ENCODE measurements at regions not wholly inside any gene's neighbourhood (a gene's known extent, or its start where the extent isn't known, plus 50 kb on each side); places are given as distances from the start of the nearest gene placed in this dataset.

DNA sequence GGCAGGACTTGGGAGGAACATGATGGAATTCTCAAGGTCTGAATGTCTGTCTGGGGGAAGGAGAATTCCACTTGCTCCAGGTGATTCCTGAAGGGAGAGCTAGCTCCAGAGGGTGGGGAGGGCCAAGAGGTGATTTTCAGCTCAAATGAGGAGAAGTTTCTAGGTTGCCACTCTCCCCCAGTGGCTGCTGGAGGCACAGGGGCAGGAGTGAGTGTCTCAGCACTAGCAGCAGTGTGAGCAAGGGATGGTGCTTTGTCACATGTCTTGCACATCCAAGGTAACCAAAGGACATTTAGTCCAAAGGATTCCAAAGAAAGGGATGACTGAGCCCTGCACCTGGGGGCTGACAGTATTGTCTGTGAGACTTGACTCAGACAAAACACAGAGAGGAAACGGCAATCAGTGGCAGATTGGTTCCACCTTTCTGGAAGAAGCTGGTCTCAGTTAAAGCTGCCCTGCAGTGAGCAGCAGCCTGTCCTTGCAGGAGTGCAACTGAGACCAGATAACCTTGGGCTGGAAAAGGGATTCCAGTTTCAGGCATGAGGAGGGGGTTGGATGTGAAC lies 51.2 kb upstream of the PCBD1 start:
- Mint-ChIP-seq H3K36me3 (no peaks in the 10 kb centered on the region), H3K9me3 (ENCODE audit: low read depth) (no peaks in the 10 kb centered on the region), H3K4me1 (ENCODE audit: low read depth) (no peaks in the 10 kb centered on the region), H3K27me3 (no peaks in the 10 kb centered on the region), H3K27ac (no peak overlapping the region), H3K4me3 (no peak overlapping the region)

GRCh38 chr10:70940834-70941568 lies 52.6 kb upstream of the PCBD1 start:
- Mint-ChIP-seq H3K27ac (no peak overlapping the region), H3K4me3 (no peak overlapping the region), H3K27me3 (no peaks in the 10 kb centered on the region), H3K9me3 (ENCODE audit: low read depth) (no peaks in the 10 kb centered on the region), H3K4me1 (ENCODE audit: low read depth) (no peaks in the 10 kb centered on the region), H3K36me3 (no peaks in the 10 kb centered on the region)

- H3K27ac Mint-ChIP-seq, result no peak overlapping the region
These were observed 53.8 kb upstream of the PCBD1 start for GRCh38 chr10:70942125-70942524.

DNA sequence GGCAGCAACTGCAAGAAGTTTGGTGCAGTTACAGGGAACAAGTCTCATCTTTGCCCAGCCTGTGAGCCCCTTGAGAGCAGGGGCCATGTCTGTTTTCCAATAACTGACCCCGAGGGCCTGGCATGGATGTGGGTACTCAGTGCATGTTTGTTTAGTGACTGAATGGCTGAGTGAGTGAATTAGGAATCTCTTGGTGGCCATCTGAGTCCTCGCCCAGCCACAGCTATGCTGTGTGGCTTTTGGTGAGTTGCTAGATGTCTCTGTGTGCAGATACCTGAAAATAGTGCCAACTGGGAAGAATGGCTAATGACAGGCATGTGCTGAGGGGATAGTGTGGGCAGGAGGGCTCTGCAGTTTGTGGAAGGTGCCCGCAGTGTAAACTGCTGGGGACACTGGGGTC lies 54.4 kb upstream of the PCBD1 start:
- Mint-ChIP-seq H3K36me3 (no peaks in the 10 kb centered on the region), H3K27ac (no peak overlapping the region), H3K9me3 (ENCODE audit: low read depth) (no peaks in the 10 kb centered on the region), H3K4me3 (no peak overlapping the region), H3K4me1 (ENCODE audit: low read depth) (no peaks in the 10 kb centered on the region), H3K27me3 (no peaks in the 10 kb centered on the region)

More at GRCh38 chr10:70942125-70942524, 53.8 kb upstream of the PCBD1 start:
- Mint-ChIP-seq H3K4me1 (ENCODE audit: low read depth) (no peaks in the 10 kb centered on the region), H3K9me3 (ENCODE audit: low read depth) (no peaks in the 10 kb centered on the region), H3K4me3 (no peak overlapping the region), H3K36me3 (no peaks in the 10 kb centered on the region), H3K27me3 (no peaks in the 10 kb centered on the region)

DNA sequence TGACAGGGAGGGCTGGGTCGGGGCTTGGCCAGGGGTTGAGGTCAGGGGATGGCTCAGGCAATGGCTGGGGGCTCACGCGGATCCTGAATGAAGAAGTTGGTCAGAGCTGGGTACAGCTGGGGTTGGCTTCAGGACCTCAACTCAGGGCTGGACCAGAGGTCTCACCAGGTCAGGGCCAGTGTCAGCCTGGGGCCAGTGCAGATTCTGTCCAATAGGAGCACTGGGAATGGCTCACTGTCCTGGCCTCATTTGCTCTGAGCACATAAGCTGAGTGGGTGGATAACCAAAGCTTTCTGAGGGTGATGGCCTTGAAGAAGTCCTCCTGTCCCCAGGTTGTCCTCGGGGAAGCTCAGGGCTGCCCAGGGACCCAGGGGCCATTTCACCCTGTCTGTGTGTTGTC lies 54.9 kb upstream of the PCBD1 start:
- Mint-ChIP-seq H3K9me3 (ENCODE audit: low read depth) (no peaks in the 10 kb centered on the region), H3K36me3 (no peaks in the 10 kb centered on the region), H3K27me3 (no peaks in the 10 kb centered on the region), H3K4me1 (ENCODE audit: low read depth) (no peaks in the 10 kb centered on the region), H3K27ac (no peak overlapping the region), H3K4me3 (no peak overlapping the region)

DNA sequence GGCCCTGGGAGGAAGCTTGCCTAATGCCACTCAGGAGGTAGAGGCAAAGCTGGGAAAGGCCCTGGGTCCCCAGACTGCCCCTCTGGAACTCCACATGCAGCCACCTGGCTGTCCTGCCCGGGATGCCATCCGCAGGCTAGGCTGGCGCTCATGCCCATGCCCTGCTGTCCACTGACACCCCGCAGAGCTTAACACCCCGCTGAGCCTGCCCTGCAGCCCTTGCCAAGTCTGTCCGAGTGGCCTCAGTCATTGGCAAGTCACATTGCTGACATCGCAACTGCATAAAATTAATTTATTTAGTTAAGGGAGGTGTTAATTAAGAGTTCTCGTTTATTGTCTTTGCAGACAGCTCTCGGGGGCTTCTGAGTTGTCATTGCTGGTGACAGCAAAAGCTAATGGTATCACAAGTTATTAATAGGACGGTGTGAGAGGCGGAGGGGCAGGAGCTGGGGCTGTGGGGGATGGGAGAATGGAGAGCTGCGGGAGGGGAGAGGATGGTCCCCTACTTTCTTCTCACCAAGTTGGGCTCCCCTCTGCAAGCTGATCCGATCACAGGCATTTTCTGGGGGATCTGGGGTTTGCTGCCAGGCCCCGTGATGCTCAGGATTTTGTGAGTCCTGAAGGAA lies 55.6 kb upstream of the PCBD1 start:
- Mint-ChIP-seq H3K27me3 (no peaks in the 10 kb centered on the region), H3K4me3 (no peak overlapping the region), H3K27ac (no peak overlapping the region), H3K36me3 (no peaks in the 10 kb centered on the region), H3K9me3 (ENCODE audit: low read depth) (no peaks in the 10 kb centered on the region), H3K4me1 (ENCODE audit: low read depth) (no peaks in the 10 kb centered on the region)

DNA sequence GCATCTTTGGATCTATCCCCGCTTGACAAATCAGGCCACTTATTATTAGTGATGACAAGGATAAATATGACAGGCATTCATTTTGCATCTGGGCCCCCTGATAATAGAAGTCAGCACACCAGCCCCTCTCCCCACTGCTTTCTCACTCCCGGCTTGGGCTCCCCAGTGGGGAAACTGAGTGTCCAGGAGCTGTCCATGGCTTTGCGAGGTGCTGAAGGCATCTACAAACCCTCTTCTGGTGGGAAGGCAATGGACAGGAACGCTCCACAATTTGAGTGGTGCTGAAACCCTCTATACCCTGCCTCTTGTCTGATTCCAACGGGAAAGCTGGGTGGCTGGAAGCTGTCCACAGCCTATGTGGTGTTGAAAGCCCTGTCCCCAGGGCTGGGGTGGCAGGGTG lies 61.7 kb upstream of the PCBD1 start:
- no peaks in the 10 kb centered on the region for H3K36me3 Mint-ChIP-seq
- H3K9me3 Mint-ChIP-seq (ENCODE audit: low read depth), result no peaks in the 10 kb centered on the region
- no peak overlapping the region for H3K27ac Mint-ChIP-seq
- H3K4me3 Mint-ChIP-seq, result no peak overlapping the region
- H3K27me3 Mint-ChIP-seq, result no peaks in the 10 kb centered on the region
- no peaks in the 10 kb centered on the region for H3K4me1 Mint-ChIP-seq (ENCODE audit: low read depth)

- Mint-ChIP-seq H3K27ac (no peak overlapping the region), H3K4me3 (no peak overlapping the region), H3K27me3 (no peaks in the 10 kb centered on the region), H3K36me3 (no peaks in the 10 kb centered on the region), H3K4me1 (ENCODE audit: low read depth) (no peaks in the 10 kb centered on the region), H3K9me3 (ENCODE audit: low read depth) (no peaks in the 10 kb centered on the region)
These were observed 62.4 kb upstream of the PCBD1 start for GRCh38 chr10:70950801-70951200.

GRCh38 chr10:70952401-70952800 lies 64.0 kb upstream of the PCBD1 start:
- no peaks in the 10 kb centered on the region for H3K4me1 Mint-ChIP-seq (ENCODE audit: low read depth)
- no peak overlapping the region for H3K4me3 Mint-ChIP-seq
- peaks cover 3% of the 10 kb centered on the region for H3K27me3 Mint-ChIP-seq
- H3K27ac Mint-ChIP-seq, result no peak overlapping the region
- H3K9me3 Mint-ChIP-seq (ENCODE audit: low read depth), result no peaks in the 10 kb centered on the region
- H3K36me3 Mint-ChIP-seq, result no peaks in the 10 kb centered on the region

- Mint-ChIP-seq H3K4me1 (ENCODE audit: low read depth) (no peaks in the 10 kb centered on the region), H3K27ac (no peak overlapping the region), H3K4me3 (no peak overlapping the region), H3K27me3 (peaks cover 3% of the 10 kb centered on the region), H3K36me3 (no peaks in the 10 kb centered on the region), H3K9me3 (ENCODE audit: low read depth) (no peaks in the 10 kb centered on the region)
These were observed 64.6 kb upstream of the PCBD1 start for GRCh38 chr10:70952921-70953320.

GRCh38 chr10:70954381-70955176 lies 66.2 kb upstream of the PCBD1 start:
- Mint-ChIP-seq H3K4me3 (no peak overlapping the region), H3K9me3 (ENCODE audit: low read depth) (no peaks in the 10 kb centered on the region), H3K4me1 (ENCODE audit: low read depth) (no peaks in the 10 kb centered on the region), H3K27ac (no peak overlapping the region), H3K27me3 (peaks cover 3% of the 10 kb centered on the region), H3K36me3 (no peaks in the 10 kb centered on the region)

DNA sequence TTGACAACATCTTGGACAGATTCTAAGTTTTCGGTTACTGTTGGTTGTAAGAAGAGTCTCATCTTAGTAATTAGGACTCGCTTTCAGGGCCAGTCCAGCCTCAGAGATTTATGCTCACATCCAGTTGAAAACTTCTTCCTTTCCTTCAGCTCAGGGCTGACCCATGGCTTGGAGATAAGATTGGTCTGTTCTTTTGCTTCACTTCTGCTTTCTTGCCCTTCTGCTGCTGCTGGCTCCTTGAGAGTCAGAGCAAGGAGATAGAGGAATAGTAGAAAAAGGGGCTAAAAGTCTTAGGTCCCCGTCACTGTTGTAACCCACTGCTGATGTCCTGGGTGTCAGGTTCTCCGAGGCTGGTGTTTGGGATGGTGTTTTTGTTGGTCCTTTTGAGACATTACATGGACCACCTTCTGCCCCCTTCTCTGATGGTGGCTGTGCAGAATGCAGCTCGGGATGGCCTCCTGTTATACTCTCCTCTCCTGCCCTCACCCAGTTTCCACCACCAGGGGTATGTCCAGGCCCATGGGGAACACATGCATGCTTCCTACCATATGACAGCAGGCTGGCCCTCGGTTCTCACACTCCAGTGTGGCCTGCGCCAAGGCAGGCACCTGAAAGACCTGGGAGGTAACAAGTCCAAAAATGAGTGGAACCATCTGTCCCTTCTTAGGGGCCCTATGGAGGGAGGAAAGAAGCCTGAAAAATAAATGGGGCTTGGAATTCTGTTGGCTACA lies 67.8 kb upstream of the PCBD1 start:
- H3K4me1 Mint-ChIP-seq (ENCODE audit: low read depth), result no peaks in the 10 kb centered on the region
- H3K27ac Mint-ChIP-seq, result no peak overlapping the region
- H3K4me3 Mint-ChIP-seq, result no peak overlapping the region
- H3K9me3 Mint-ChIP-seq (ENCODE audit: low read depth), result no peaks in the 10 kb centered on the region
- H3K36me3 Mint-ChIP-seq, result no peaks in the 10 kb centered on the region
- H3K27me3 Mint-ChIP-seq, result peaks cover 3% of the 10 kb centered on the region

DNA sequence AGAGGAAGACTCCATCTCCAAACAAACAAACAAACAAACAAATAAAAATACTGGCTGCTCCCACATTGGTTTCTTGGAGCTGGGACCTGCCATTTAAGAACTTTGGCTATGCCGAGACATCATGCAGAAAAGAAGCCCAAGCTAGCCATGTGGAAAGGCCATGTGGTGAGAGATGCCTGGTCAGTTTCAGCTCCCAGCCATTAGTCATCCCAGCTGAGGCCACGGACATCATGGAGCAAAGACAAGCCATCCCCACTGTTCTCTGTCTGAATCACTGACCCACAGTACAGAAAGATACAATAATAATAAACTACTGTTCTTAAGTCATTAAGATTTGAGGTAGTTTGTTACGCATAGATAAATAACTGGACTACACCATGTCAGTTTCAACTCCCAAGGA lies 70.0 kb upstream of the PCBD1 start:
- H3K4me1 Mint-ChIP-seq (ENCODE audit: low read depth), result no peaks in the 10 kb centered on the region
- H3K9me3 Mint-ChIP-seq (ENCODE audit: low read depth), result no peaks in the 10 kb centered on the region
- H3K36me3 Mint-ChIP-seq, result no peaks in the 10 kb centered on the region
- peaks cover 6% of the 10 kb centered on the region for H3K27me3 Mint-ChIP-seq
- no peak overlapping the region for H3K4me3 Mint-ChIP-seq
- no peak overlapping the region for H3K27ac Mint-ChIP-seq

DNA sequence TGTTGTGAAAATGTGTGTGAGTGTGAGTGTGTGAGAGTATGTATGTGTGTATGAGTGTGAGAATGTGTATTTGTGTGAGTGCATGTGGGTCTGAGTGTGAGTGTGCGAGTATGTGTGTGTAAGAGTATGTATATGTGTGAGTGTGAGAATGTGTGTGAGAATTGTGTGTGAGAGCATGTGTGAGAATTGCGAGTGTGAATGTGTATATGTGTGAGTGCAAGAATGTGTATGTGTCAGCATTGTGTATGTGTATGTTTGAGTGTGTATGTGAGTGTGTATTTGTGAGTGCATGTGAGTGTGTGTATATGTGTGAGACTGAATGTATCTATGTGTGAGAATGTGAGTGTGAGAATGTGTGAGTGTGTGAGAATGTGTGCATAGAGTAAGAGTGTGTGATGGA lies 72.0 kb upstream of the PCBD1 start:
- H3K4me3 Mint-ChIP-seq, result no peak overlapping the region
- no peak overlapping the region for H3K27ac Mint-ChIP-seq
- H3K4me1 Mint-ChIP-seq (ENCODE audit: low read depth), result no peaks in the 10 kb centered on the region
- H3K9me3 Mint-ChIP-seq (ENCODE audit: low read depth), result no peaks in the 10 kb centered on the region
- H3K27me3 Mint-ChIP-seq, result peaks cover 6% of the 10 kb centered on the region
- no peaks in the 10 kb centered on the region for H3K36me3 Mint-ChIP-seq

Measured in activated naive CD8-positive, alpha-beta T cell (primary cell).